ENCODE measurements at regions not wholly inside any gene's neighbourhood (a gene's known extent, or its start where the extent isn't known, plus 50 kb on each side); places are given as distances from the start of the nearest gene placed in this dataset.

- no peak for TF ChIP-seq POLR2A (IDR thresholded peaks at IDR 0.05)
- no peak for TF ChIP-seq CTCF (IDR thresholded peaks at IDR 0.05)
- H3K4me1 ChIP-seq, result no peaks in the 10 kb centered on the region
- WGBS (ENCODE audit: insufficient coverage, low coverage, low lambda C conversion rate, missing lambda C conversion rate), result 88% methylated on average over 7 of the region's 7 CpGs
- no peaks in the 10 kb centered on the region for H3K27me3 ChIP-seq
- H3K27ac ChIP-seq, result no peak overlapping the region
- no peaks in the 10 kb centered on the region for H3K36me3 ChIP-seq
- ATAC-seq, result no peak
- H3K9me3 ChIP-seq, result no peaks in the 10 kb centered on the region
- intact Hi-C loops (cut with DNase I), result no loop called here
- no peak for DNase-seq
- H3K4me3 ChIP-seq, result no peak overlapping the region
Measured at GRCh38 chr2:200026332-200027230, 71.2 kb downstream of the MAIP1 start.

GRCh38 chr2:200028998-200029397, 73.6 kb downstream of the MAIP1 start:
- DNase-seq (no peak), ATAC-seq (no peak)
- Histone ChIP-seq H3K27ac (no peak overlapping the region), H3K4me1 (no peaks in the 10 kb centered on the region), H3K27me3 (no peaks in the 10 kb centered on the region), H3K9me3 (no peaks in the 10 kb centered on the region), H3K4me3 (no peak overlapping the region), H3K36me3 (no peaks in the 10 kb centered on the region)
- intact Hi-C loops (cut with DNase I), result no loop called here
- WGBS (ENCODE audit: insufficient coverage, low coverage, low lambda C conversion rate, missing lambda C conversion rate), result 100% methylated on average over 1 of the region's 1 CpG
- TF ChIP-seq POLR2A (IDR thresholded peaks at IDR 0.05) (no peak), CTCF (IDR thresholded peaks at IDR 0.05) (no peak)

GRCh38 chr2:200032895-200033294, 77.5 kb downstream of the MAIP1 start:
- TF ChIP-seq POLR2A (IDR thresholded peaks at IDR 0.05), result no peak
- TF ChIP-seq CTCF (IDR thresholded peaks at IDR 0.05), result no peak

GRCh38 chr2:200033929-200034328, 78.5 kb downstream of the MAIP1 start:
- WGBS (ENCODE audit: insufficient coverage, low coverage, low lambda C conversion rate, missing lambda C conversion rate), result 62% methylated on average over 3 of the region's 3 CpGs
- no peak for DNase-seq
- intact Hi-C loops (cut with DNase I), result no loop called here
- TF ChIP-seq POLR2A (IDR thresholded peaks at IDR 0.05) (no peak), CTCF (IDR thresholded peaks at IDR 0.05) (no peak)
- H3K9me3 ChIP-seq, result no peaks in the 10 kb centered on the region
- H3K4me3 ChIP-seq, result no peak overlapping the region
- H3K27me3 ChIP-seq, result no peaks in the 10 kb centered on the region
- H3K36me3 ChIP-seq, result no peaks in the 10 kb centered on the region
- H3K27ac ChIP-seq, result no peak overlapping the region
- no peak for ATAC-seq
- H3K4me1 ChIP-seq, result no peaks in the 10 kb centered on the region

More at GRCh38 chr2:200032895-200033294, 77.5 kb downstream of the MAIP1 start:
- H3K4me1 ChIP-seq, result no peaks in the 10 kb centered on the region
- H3K9me3 ChIP-seq, result no peaks in the 10 kb centered on the region
- no peaks in the 10 kb centered on the region for H3K27me3 ChIP-seq
- 80% methylated on average over 1 of the region's 1 CpG for WGBS (ENCODE audit: insufficient coverage, low coverage, low lambda C conversion rate, missing lambda C conversion rate)
- no peak overlapping the region for H3K27ac ChIP-seq
- no peak overlapping the region for H3K4me3 ChIP-seq
- no peak for DNase-seq
- no peaks in the 10 kb centered on the region for H3K36me3 ChIP-seq
- ATAC-seq, result no peak
- intact Hi-C loops (cut with DNase I), result no loop called here
